BLaER1 treated with 17β-estradiol and CSF1 and Interleukin-3, amounts not matched to agents 10 nM and 100 nM (cell line): ENCODE measurements at regions not wholly inside any gene's neighbourhood (a gene's known extent, or its start where the extent isn't known, plus 50 kb on each side); places are given as distances from the start of the nearest gene placed in this dataset.

ENCODE experiments used
- H3K27ac ChIP-seq, 11 experiments: shearing (Covaris generic); formaldehyde crosslinking; 2 replicates each; pipeline ENCODE4 v1.8.1; 2022
- H3K27me3 ChIP-seq, 11 experiments: shearing (Covaris generic); formaldehyde crosslinking; 2 replicates each; pipeline ENCODE4 v1.8.1; 2022
- H3K36me3 ChIP-seq, 11 experiments: shearing (Covaris generic); formaldehyde crosslinking; 2 replicates each; pipeline ENCODE4 v1.8.1; 2022
- H3K4me1 ChIP-seq, 10 experiments: shearing (Covaris generic); formaldehyde crosslinking; 2 replicates each; pipeline ENCODE4 v1.8.1; 2022
- H3K4me2 ChIP-seq, 11 experiments: shearing (Covaris generic); formaldehyde crosslinking; 2 replicates each; pipeline ENCODE4 v1.8.1; 2022
- H3K4me3 ChIP-seq, 10 experiments: shearing (Covaris generic); formaldehyde crosslinking; 2 replicates each; pipeline ENCODE4 v1.8.1; 2022
- H3K9ac ChIP-seq, 11 experiments: shearing (Covaris generic); formaldehyde crosslinking; 2 replicates each; pipeline ENCODE4 v1.8.1; 2022
- H3K9me3 ChIP-seq, 11 experiments: shearing (Covaris generic); formaldehyde crosslinking; replicated peaks in 1 of 11; 2 replicates each; pipeline ENCODE4 v1.8.1; 2022
- H4K20me1 ChIP-seq, 11 experiments: shearing (Covaris generic); formaldehyde crosslinking; 2 replicates each; pipeline ENCODE4 v1.8.1; 2022
- Cebpa-rat ChIP-seq, 11 experiments: shearing (Covaris generic); IDR thresholded peaks; 2 replicates each; pipeline ENCODE4 v1.8.1; 2022

- Histone ChIP-seq H3K9me3 (0 out of 22 replicates have a peak, but pooled peaks cover 0 to 6% (median 0%) of the 10 kb centered on the region in 11 experiments), H3K9ac (peak overlapping the region in 1 of 11 experiments; percentile 25; a peak in 1 of 22 replicates), H3K4me2 (peak overlapping the region in 4 of 11 experiments; percentile 1 to 27 (median 4); a peak in 3 of 22 replicates), H3K4me3 (no peak overlapping the region), H3K27ac (no peak overlapping the region; a peak in 1 of 22 replicates), H3K4me1 (peaks cover 0 to 67% (median 35%) of the 10 kb centered on the region in 10 experiments; a peak in 19 of 20 replicates), H3K27me3 (no peaks in the 10 kb centered on the region), H4K20me1 (no peaks in the 10 kb centered on the region), H3K36me3 (no peaks in the 10 kb centered on the region)
- TF ChIP-seq Cebpa-rat (IDR thresholded peaks at IDR 0.05): no peak
These were observed 172.0 kb downstream of the FBXO8 start for GRCh38 chr4:174111422-174111821.

- H4K20me1 ChIP-seq: no peaks in the 10 kb centered on the region
- H3K36me3 ChIP-seq: no peaks in the 10 kb centered on the region
- no peak for TF ChIP-seq Cebpa-rat (IDR thresholded peaks at IDR 0.05)
- H3K9ac ChIP-seq: no peak overlapping the region
- H3K27me3 ChIP-seq: no peaks in the 10 kb centered on the region
- 0 out of 22 replicates have a peak, but pooled peaks cover 0 to 6% (median 0%) of the 10 kb centered on the region in 11 experiments for H3K9me3 ChIP-seq
- peak overlapping the region in 6 of 11 experiments; percentile 57 to 98 (median 90); a peak in 8 of 22 replicates for H3K4me2 ChIP-seq
- peak overlapping the region in 3 of 10 experiments; percentile 16 to 50 (median 46); a peak in 4 of 20 replicates for H3K4me3 ChIP-seq
- peak overlapping the region in 3 of 11 experiments; percentile 70 to 91 (median 79); a peak in 1 of 22 replicates for H3K27ac ChIP-seq
- peaks cover 0 to 54% (median 33%) of the 10 kb centered on the region in 10 experiments; a peak in 19 of 20 replicates for H3K4me1 ChIP-seq
These were observed 173.3 kb downstream of the FBXO8 start for GRCh38 chr4:174110180-174110579.

- peak overlapping the region in 7 of 10 experiments; percentile 2 to 64 (median 50); a peak in 13 of 20 replicates for H3K4me3 ChIP-seq
- peaks cover 0 to 55% (median 33%) of the 10 kb centered on the region in 10 experiments; a peak in 19 of 20 replicates for H3K4me1 ChIP-seq
- no peaks in the 10 kb centered on the region for H3K9me3 ChIP-seq
- TF ChIP-seq Cebpa-rat (IDR thresholded peaks at IDR 0.05): peak in 5 of 11 experiments; percentile 56 to 79 (median 72); a peak in 8 of 22 replicates
- H3K9ac ChIP-seq: peak overlapping the region in 9 of 11 experiments; percentile 34 to 77 (median 67); a peak in 16 of 22 replicates
- peak overlapping the region; percentile 22 to 98 (median 82) for H3K4me2 ChIP-seq
- H4K20me1 ChIP-seq: no peaks in the 10 kb centered on the region
- H3K36me3 ChIP-seq: no peaks in the 10 kb centered on the region
- no peaks in the 10 kb centered on the region for H3K27me3 ChIP-seq
- H3K27ac ChIP-seq: peak overlapping the region in 10 of 11 experiments; percentile 2 to 91 (median 82); a peak in 18 of 22 replicates
These were observed 175.6 kb downstream of the FBXO8 start for GRCh38 chr4:174107746-174108354.

- Histone ChIP-seq H3K36me3 (no peaks in the 10 kb centered on the region), H3K4me3 (no peak overlapping the region)
These were observed 178.3 kb downstream of the FBXO8 start for GRCh38 chr4:174105202-174105601.

GRCh38 chr4:174100910-174101309 is 182.6 kb downstream of the FBXO8 start:
- Histone ChIP-seq H3K4me2 (0 out of 22 replicates have a peak overlapping the region, but pooled peaks of 1 of the 11 experiments have one; percentile 6), H4K20me1 (no peaks in the 10 kb centered on the region), H3K9ac (no peak overlapping the region), H3K4me1 (peaks cover 0 to 18% (median 0%) of the 10 kb centered on the region in 10 experiments; a peak in 4 of 20 replicates), H3K27ac (no peak overlapping the region), H3K27me3 (no peaks in the 10 kb centered on the region), H3K4me3 (no peak overlapping the region), H3K36me3 (no peaks in the 10 kb centered on the region), H3K9me3 (no peaks in the 10 kb centered on the region)
- TF ChIP-seq Cebpa-rat (IDR thresholded peaks at IDR 0.05): no peak

More at GRCh38 chr4:174105202-174105601, 178.3 kb downstream of the FBXO8 start:
- H3K9ac ChIP-seq: no peak overlapping the region
- H3K9me3 ChIP-seq: no peaks in the 10 kb centered on the region
- peaks cover 0 to 58% (median 33%) of the 10 kb centered on the region in 10 experiments; a peak in 19 of 20 replicates for H3K4me1 ChIP-seq
- no peak for TF ChIP-seq Cebpa-rat (IDR thresholded peaks at IDR 0.05)
- no peak overlapping the region for H3K27ac ChIP-seq
- no peaks in the 10 kb centered on the region for H4K20me1 ChIP-seq
- H3K27me3 ChIP-seq: no peaks in the 10 kb centered on the region
- H3K4me2 ChIP-seq: no peak overlapping the region

- H3K36me3 ChIP-seq: no peaks in the 10 kb centered on the region
- no peak overlapping the region for H3K27ac ChIP-seq
- H3K4me2 ChIP-seq: no peak overlapping the region
- no peaks in the 10 kb centered on the region for H4K20me1 ChIP-seq
- H3K9ac ChIP-seq: no peak overlapping the region
- no peaks in the 10 kb centered on the region for H3K9me3 ChIP-seq
- no peaks in the 10 kb centered on the region for H3K27me3 ChIP-seq
- TF ChIP-seq Cebpa-rat (IDR thresholded peaks at IDR 0.05): no peak
- H3K4me3 ChIP-seq: no peak overlapping the region
- H3K4me1 ChIP-seq: peaks cover 0 to 16% (median 0%) of the 10 kb centered on the region in 10 experiments; a peak in 4 of 20 replicates
These were observed 183.8 kb downstream of the FBXO8 start for GRCh38 chr4:174099712-174100111.

GRCh38 chr4:174096999-174097398 is 186.5 kb downstream of the FBXO8 start:
- no peak overlapping the region for H3K9ac ChIP-seq
- no peaks in the 10 kb centered on the region for H3K36me3 ChIP-seq
- H3K27ac ChIP-seq: no peak overlapping the region
- peaks cover 0 to 17% (median 5%) of the 10 kb centered on the region in 11 experiments; a peak in 10 of 22 replicates for H3K9me3 ChIP-seq
- no peaks in the 10 kb centered on the region for H4K20me1 ChIP-seq
- no peak for TF ChIP-seq Cebpa-rat (IDR thresholded peaks at IDR 0.05)
- no peak overlapping the region for H3K4me2 ChIP-seq
- no peak overlapping the region for H3K4me3 ChIP-seq
- H3K27me3 ChIP-seq: no peaks in the 10 kb centered on the region
- peaks cover 0 to 8% (median 0%) of the 10 kb centered on the region in 10 experiments; a peak in 3 of 20 replicates for H3K4me1 ChIP-seq

- H3K27me3 ChIP-seq: no peaks in the 10 kb centered on the region
- no peak for TF ChIP-seq Cebpa-rat (IDR thresholded peaks at IDR 0.05)
These were observed 187.0 kb downstream of the FBXO8 start for GRCh38 chr4:174096456-174096855.

GRCh38 chr4:174091130-174091529 is 192.3 kb downstream of the FBXO8 start:
- H3K9me3 ChIP-seq: peaks cover 0 to 20% (median 7%) of the 10 kb centered on the region in 11 experiments; a peak in 10 of 22 replicates
- no peaks in the 10 kb centered on the region for H3K36me3 ChIP-seq
- H3K4me1 ChIP-seq: peaks cover 0 to 30% (median 9%) of the 10 kb centered on the region in 10 experiments; a peak in 11 of 20 replicates
- H3K27me3 ChIP-seq: no peaks in the 10 kb centered on the region
- no peak overlapping the region for H3K4me3 ChIP-seq
- no peak overlapping the region for H3K4me2 ChIP-seq
- TF ChIP-seq Cebpa-rat (IDR thresholded peaks at IDR 0.05): no peak
- no peak overlapping the region for H3K27ac ChIP-seq
- no peaks in the 10 kb centered on the region for H4K20me1 ChIP-seq
- H3K9ac ChIP-seq: no peak overlapping the region

More at GRCh38 chr4:174096456-174096855, 187.0 kb downstream of the FBXO8 start:
- peaks cover 0 to 20% (median 7%) of the 10 kb centered on the region in 11 experiments; a peak in 10 of 22 replicates for H3K9me3 ChIP-seq
- H3K4me2 ChIP-seq: no peak overlapping the region
- peaks cover 0 to 8% (median 0%) of the 10 kb centered on the region in 10 experiments; a peak in 3 of 20 replicates for H3K4me1 ChIP-seq
- no peaks in the 10 kb centered on the region for H4K20me1 ChIP-seq
- H3K9ac ChIP-seq: no peak overlapping the region
- H3K36me3 ChIP-seq: no peaks in the 10 kb centered on the region
- no peak overlapping the region for H3K27ac ChIP-seq
- no peak overlapping the region for H3K4me3 ChIP-seq
